Activated CD8-positive, alpha-beta T cell treated with anti-CD3 and anti-CD28 coated beads for 36 hours (primary cell): ENCODE measurements at regions not wholly inside any gene's neighbourhood (a gene's known extent, or its start where the extent isn't known, plus 50 kb on each side); places are given as distances from the start of the nearest gene placed in this dataset.

Experiments used
- ATAC-seq: fragments of 200-7000 bp; cut with Tn5 transposase; one replicate; pipeline ENCODE4 v1.10.0; 2021; ENCODE audit warnings: mild to moderate bottlenecking, moderate library complexity
- CTCF ChIA-PET: fragments of 350-600 bp; sonication (Branson Sonifier 250); formaldehyde crosslinking; loops from one replicate; lab custom pipeline; 2021; ENCODE audit warnings: antibody characterized with exemption; lab: Charles Lee
- POLR2A ChIA-PET: fragments of 350-600 bp; sonication (Branson Sonifier 250); formaldehyde crosslinking; loops from one replicate; lab custom pipeline; 2021; ENCODE audit warnings: antibody characterized with exemption; lab: Charles Lee
- DNase-seq: peaks from one replicate; pipeline ENCODE4 v3.0.0-alpha.2; 2020
- H3K27ac Mint-ChIP-seq: one replicate; pipeline ENCODE4 v1.8.0; 2021; ENCODE audit warnings: mild to moderate bottlenecking, mixed read lengths
- H3K27me3 Mint-ChIP-seq: one replicate; pipeline ENCODE4 v1.8.0; 2021; ENCODE audit warnings: mixed read lengths
- H3K36me3 Mint-ChIP-seq: one replicate; pipeline ENCODE4 v1.8.0; 2021; ENCODE audit warnings: low read depth, mixed read lengths
- H3K4me1 Mint-ChIP-seq: one replicate; pipeline ENCODE4 v1.8.0; 2021; ENCODE audit warnings: low read depth, mixed read lengths
- H3K4me3 Mint-ChIP-seq: one replicate; pipeline ENCODE4 v1.8.0; 2021; ENCODE audit warnings: mild to moderate bottlenecking, moderate library complexity, mixed read lengths
- H3K9me3 Mint-ChIP-seq: one replicate; pipeline ENCODE4 v1.8.0; 2021; ENCODE audit warnings: mixed read lengths
- CTCF ChIP-seq: fragments of 200-600 bp; IDR thresholded peaks from one replicate; pipeline ENCODE4 v1.8.0; 2022; ENCODE audit warnings: antibody characterized with exemption, mild to moderate bottlenecking
- intact Hi-C: fragments of 100-400 bp; cut with micrococcal nuclease; formaldehyde crosslinking; loops from one replicate; pipeline ENCODE4 v1.10.0; 2022

GRCh38 chr6:142675517-142675916, 269.5 kb downstream of the HIVEP2 start:
- no peak for ATAC-seq
- intact Hi-C loops, result no loop called here
- ChIA-PET CTCF (interaction anchor here (2.1 kb wide), 1 partner anchor 17 kb away, joined by 4 read pairs; no protein-coding TSS in a partner anchor), POLR2A (no interaction called here)
- Mint-ChIP-seq H3K9me3 (peaks cover 2% of the 10 kb centered on the region), H3K36me3 (no peaks in the 10 kb centered on the region), H3K4me1 (peaks cover 6% of the 10 kb centered on the region), H3K27me3 (peaks cover 4% of the 10 kb centered on the region), H3K4me3 (no peak overlapping the region), H3K27ac (no peak overlapping the region)
- DNase-seq, result no peak
- TF ChIP-seq CTCF, result no peak

- ATAC-seq, result no peak
- Mint-ChIP-seq H3K4me3 (no peak overlapping the region), H3K4me1 (peaks cover 7% of the 10 kb centered on the region), H3K27ac (no peak overlapping the region), H3K36me3 (no peaks in the 10 kb centered on the region), H3K27me3 (peaks cover 4% of the 10 kb centered on the region), H3K9me3 (peaks cover 2% of the 10 kb centered on the region)
- no peak for DNase-seq
- TF ChIP-seq CTCF, result no peak
- POLR2A ChIA-PET, result no interaction called here
- CTCF ChIA-PET, result interaction anchor here (2.1 kb wide), 1 partner anchor 16 kb away, joined by 4 read pairs; no protein-coding TSS in a partner anchor
- intact Hi-C loops, result no loop called here
These were observed 268.9 kb downstream of the HIVEP2 start for GRCh38 chr6:142676027-142676443.

- peaks cover 4% of the 10 kb centered on the region for H3K27me3 Mint-ChIP-seq
- H3K9me3 Mint-ChIP-seq, result no peaks in the 10 kb centered on the region
- ATAC-seq, result no peak
- H3K27ac Mint-ChIP-seq, result no peak overlapping the region
- DNase-seq, result no peak
- no peaks in the 10 kb centered on the region for H3K36me3 Mint-ChIP-seq
- H3K4me1 Mint-ChIP-seq, result peaks cover 8% of the 10 kb centered on the region
- POLR2A ChIA-PET, result no interaction called here
- CTCF ChIA-PET, result interaction anchor here (1.3 kb wide), 1 partner anchor 18 kb away, joined by 5 read pairs; no protein-coding TSS in a partner anchor
- no peak for TF ChIP-seq CTCF
- intact Hi-C loops, result no loop called here
- no peak overlapping the region for H3K4me3 Mint-ChIP-seq
These were observed 268.3 kb downstream of the HIVEP2 start for GRCh38 chr6:142676647-142677192.

DNA sequence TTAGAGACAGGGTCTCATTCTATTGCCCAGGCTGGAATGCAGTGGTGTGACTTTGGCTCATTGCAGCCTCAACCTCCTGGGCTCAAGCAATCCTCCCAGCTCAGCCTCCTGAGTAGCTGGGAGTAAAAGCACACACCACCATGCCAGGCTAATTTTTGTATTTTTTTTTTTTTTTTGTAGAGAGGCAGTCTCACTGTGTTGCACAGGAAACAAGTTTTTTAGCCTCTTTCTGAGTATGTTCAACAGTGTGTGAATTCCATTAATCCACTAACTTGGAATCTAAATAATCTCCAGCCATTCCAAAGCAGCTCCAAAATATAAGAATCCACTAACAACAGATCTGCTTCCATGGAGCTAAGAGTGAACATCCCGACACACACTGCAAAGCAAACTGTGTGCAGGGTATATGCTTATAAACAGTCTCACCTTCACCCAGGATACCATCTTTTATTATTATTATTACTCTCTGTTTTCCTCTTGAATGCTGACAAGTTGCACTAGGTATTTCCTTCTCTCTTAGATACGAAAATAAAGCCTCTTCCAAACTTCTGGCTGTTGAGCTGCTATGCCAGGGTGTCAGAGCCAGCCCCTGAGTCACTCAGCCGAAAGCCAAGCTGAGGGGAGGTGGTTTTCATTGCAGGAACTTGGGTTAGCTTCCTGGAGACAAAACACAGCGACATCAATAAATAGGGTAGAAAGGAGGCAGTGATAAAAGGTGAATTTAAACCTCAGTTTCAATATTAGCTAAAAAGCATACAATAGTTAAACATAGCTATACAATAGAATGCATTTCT, 264.9 kb downstream of the HIVEP2 start:
- peaks cover 13% of the 10 kb centered on the region for H3K4me1 Mint-ChIP-seq
- ChIA-PET POLR2A (no interaction called here), CTCF (interaction anchor here (1.0 to 1.6 kb wide), 3 partner anchors 12 to 206 kb away, joined by 3 to 6 read pairs (median 6); no protein-coding TSS in a partner anchor)
- intact Hi-C loops, result loop anchor here (5.0 to 10.0 kb wide), 2 partner anchors 115 to 203 kb away; no protein-coding TSS in a partner anchor
- peaks cover 1% of the 10 kb centered on the region for H3K27me3 Mint-ChIP-seq
- no peak overlapping the region for H3K4me3 Mint-ChIP-seq
- ATAC-seq (peak; percentile 87), DNase-seq (peak; percentile 52)
- H3K36me3 Mint-ChIP-seq, result peaks cover 3% of the 10 kb centered on the region
- no peak for TF ChIP-seq CTCF
- no peak overlapping the region for H3K27ac Mint-ChIP-seq
- H3K9me3 Mint-ChIP-seq, result no peaks in the 10 kb centered on the region

DNA sequence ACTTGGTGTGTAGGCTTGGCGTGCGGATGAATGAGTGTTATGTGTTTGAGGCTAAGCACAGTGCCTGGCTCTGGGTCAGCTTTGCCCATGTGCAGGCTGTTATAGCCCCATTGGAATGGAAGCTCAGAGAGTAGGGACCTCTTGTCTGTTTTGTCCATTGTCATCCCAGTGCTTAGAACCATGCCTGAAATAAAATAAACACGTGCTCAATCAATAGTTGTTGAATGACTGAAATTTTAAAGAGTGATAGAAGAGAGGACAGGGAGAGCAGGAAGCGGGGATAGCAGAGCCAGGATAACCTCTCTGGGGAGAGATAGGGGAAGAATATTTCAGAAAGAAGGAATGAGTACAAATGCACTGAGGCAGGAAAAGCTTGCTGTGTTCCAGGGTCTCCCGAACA, 263.9 kb downstream of the HIVEP2 start:
- TF ChIP-seq CTCF, result no peak
- H3K4me1 Mint-ChIP-seq, result peaks cover 22% of the 10 kb centered on the region
- no peak overlapping the region for H3K4me3 Mint-ChIP-seq
- intact Hi-C loops, result loop anchor here (5.0 to 10.0 kb wide), 2 partner anchors 116 to 204 kb away; no protein-coding TSS in a partner anchor
- POLR2A ChIA-PET, result no interaction called here
- no peaks in the 10 kb centered on the region for H3K9me3 Mint-ChIP-seq
- H3K27ac Mint-ChIP-seq, result no peak overlapping the region
- peaks cover 3% of the 10 kb centered on the region for H3K36me3 Mint-ChIP-seq
- CTCF ChIA-PET, result interaction anchor here (1.4 to 1.6 kb wide), 2 partner anchors 11 to 207 kb away, joined by 6 read pairs; no protein-coding TSS in a partner anchor
- H3K27me3 Mint-ChIP-seq, result no peaks in the 10 kb centered on the region
- DNase-seq, result no peak
- ATAC-seq, result no peak
